GM13977 (cell line): ENCODE measurements at regions not wholly inside any gene's neighbourhood (a gene's known extent, or its start where the extent isn't known, plus 50 kb on each side); places are given as distances from the start of the nearest gene placed in this dataset.

Experiments used
- DNase-seq: peaks from one replicate; pipeline ENCODE4 v3.0.0; 2012; ENCODE audit warnings: low spot score
- in situ Hi-C: fragments of 300-500 bp; cut with MboI; formaldehyde crosslinking; loops from one replicate; pipeline ENCODE4 v1.12.0; 2022; ENCODE audit warnings: low sequenced_read_pairs, low pct_unique_long_range_greater_than_20kb, mixed read lengths, inconsistent platforms; ENCODE audit not compliant: unreplicated experiment
- TF ChIP-seq, protein P1 (sequence below): IDR thresholded peaks from 2 replicates; pipeline ENCODE4 v1.5.1; 2012; ENCODE audit warnings: mild to moderate bottlenecking, control low read depth; ENCODE audit not compliant: insufficient read depth; ENCODE audit errors: extremely low read depth, missing control alignments

DNA sequence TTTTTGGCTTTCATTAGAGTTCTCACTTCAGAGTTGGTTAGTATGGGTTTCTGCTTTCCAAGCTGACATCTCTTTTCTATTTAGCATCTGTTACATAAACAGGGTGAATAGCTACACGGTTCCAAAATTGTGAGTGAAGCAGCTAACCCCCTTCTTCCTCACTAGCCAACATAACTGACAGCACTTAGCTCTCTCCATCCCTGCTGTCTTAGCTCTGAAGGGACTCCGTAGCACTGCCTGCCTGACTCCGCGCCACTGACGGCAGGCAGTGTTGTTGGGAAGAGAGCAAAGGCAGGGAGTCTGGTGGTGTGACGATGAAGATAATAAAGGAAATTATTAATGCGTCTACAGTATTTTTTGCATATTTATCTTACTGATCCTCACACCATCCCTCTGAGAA lies 247.0 kb downstream of the PTBP2 start:
- in situ Hi-C loops, result loop anchor here (25.0 kb wide), 2 partner anchors 1094 to 1494 kb away; no protein-coding TSS in a partner anchor
- DNase-seq, result no peak

DNA sequence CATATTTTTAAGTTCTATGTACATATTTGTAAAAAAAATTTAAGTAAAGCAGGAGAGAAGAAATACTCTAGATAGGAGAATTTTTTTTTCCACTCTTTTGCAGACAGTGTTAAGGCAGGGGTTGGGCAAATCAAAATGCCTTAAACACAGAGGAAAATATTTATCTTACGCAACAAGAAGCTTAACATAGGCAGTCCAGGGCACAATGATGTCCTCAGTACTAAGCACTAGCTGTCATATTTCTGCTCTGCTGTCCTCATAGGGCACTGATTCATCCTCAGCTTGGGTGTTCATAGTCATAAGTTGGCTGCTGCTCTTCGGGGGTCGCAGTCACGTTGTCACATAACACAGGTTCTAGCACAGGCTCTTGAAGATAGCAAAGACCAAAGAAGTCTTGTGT lies 247.4 kb downstream of the PTBP2 start:
- in situ Hi-C loops, result loop anchor here (25.0 kb wide), 2 partner anchors 1093 to 1493 kb away; no protein-coding TSS in a partner anchor
- DNase-seq, result no peak
- TF ChIP-seq, protein P1, sequence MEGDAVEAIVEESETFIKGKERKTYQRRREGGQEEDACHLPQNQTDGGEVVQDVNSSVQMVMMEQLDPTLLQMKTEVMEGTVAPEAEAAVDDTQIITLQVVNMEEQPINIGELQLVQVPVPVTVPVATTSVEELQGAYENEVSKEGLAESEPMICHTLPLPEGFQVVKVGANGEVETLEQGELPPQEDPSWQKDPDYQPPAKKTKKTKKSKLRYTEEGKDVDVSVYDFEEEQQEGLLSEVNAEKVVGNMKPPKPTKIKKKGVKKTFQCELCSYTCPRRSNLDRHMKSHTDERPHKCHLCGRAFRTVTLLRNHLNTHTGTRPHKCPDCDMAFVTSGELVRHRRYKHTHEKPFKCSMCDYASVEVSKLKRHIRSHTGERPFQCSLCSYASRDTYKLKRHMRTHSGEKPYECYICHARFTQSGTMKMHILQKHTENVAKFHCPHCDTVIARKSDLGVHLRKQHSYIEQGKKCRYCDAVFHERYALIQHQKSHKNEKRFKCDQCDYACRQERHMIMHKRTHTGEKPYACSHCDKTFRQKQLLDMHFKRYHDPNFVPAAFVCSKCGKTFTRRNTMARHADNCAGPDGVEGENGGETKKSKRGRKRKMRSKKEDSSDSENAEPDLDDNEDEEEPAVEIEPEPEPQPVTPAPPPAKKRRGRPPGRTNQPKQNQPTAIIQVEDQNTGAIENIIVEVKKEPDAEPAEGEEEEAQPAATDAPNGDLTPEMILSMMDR, result no peak

More for the DNA sequence above, 247.0 kb downstream of the PTBP2 start:
- TF ChIP-seq, protein P1, result no peak

DNA sequence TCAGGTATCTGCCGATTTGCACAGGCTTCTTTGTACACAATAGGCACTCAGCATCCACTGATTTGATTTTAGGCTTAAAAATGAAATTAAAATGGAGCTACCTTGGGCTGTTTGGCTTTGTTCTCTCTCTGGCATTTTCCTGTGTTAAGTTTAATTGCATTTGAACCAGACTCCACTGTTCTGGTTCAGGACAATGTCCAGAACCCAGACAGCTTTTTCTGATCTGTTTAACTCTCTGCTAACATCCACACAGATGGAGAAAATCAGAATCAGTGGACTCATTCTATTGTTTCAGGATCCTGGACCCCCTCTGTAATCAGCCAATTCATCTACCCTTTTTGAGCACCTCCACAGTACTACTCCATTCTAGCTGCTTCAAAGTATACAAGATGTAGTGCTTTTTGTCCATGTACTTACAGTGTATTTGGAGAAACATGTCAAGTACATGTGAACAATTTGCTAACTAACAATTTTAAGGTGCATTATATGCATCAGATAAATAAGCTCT lies 248.1 kb downstream of the PTBP2 start:
- in situ Hi-C loops, result loop anchor here (25.0 kb wide), 2 partner anchors 1093 to 1493 kb away; no protein-coding TSS in a partner anchor
- TF ChIP-seq, protein P1, result no peak
- no peak for DNase-seq

DNA sequence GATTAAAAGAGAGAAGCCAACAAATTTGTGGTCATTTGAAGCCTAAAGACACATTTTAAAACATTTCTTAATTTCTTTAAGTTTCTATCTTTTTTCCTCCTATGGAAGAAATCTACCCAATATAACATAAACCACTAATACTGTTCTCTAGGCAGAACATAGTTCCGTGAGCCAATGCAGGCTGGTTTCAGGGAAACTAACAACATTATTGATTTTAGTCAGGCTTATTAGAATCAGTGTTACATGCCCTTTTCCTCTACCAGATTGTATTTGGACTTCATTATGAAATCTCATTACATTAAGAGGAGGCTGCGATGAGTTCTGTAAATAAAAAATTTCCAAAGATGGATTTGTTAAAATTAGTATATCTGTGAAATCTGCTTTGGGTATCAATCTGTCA lies 249.9 kb downstream of the PTBP2 start:
- DNase-seq, result no peak
- in situ Hi-C loops, result loop anchor here (25.0 kb wide), 2 partner anchors 1091 to 1491 kb away; no protein-coding TSS in a partner anchor
- TF ChIP-seq, protein P1, result no peak

DNA sequence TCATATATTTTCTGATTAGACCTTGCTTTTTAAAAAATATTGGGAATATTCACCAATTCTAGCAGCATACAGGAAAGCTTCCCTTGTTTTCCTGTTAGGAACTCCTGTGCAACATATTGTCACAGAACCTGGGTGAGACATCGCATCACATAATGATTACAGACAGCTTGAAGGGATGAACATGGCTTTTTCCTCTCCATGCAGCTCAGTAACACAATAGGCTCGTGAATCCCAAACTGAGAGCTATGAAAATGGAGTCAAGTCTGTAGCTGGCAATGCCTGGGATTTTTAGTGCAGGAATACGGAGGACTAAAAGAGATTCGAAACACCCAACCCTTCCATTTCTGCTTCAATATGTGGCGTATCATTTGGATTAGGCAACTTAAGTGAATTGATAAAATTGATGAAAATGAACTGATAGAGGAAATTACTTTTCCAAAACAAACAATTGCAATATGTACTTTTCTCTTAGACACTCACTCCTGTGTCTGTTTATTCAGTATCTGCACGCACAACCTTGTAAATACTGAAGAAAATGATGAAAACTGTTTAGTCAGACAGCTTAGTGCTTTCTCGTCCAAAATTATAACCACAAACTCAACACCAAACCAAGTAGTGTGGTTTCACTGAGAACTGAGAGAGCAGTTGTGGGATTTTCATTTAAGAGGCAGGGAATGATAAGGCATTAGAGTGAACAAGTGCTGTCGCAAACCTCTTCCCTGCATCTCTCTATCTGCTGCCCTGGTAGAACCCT lies 250.4 kb downstream of the PTBP2 start:
- in situ Hi-C loops, result loop anchor here (25.0 kb wide), 2 partner anchors 1090 to 1490 kb away; no protein-coding TSS in a partner anchor
- TF ChIP-seq, protein P1, result no peak
- no peak for DNase-seq

DNA sequence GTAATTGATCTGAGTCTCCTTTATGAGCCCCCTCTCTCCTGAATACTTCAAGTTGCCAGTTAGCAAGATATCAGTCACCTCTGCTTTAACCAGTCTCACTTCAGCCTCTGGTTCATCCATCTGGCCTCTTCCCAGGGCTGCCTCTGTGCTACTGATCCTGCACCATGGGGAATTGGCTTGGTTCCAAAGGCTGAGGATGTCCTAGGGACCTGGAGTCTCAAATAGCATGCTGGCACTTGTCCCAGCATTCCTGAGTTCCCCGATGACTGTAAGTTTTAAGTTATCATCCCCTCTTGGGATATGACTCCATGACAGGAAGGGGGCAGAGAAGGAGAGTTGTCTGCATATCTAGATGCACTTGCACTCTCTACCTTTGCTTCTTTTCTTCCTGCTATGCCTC lies 252.0 kb downstream of the PTBP2 start:
- in situ Hi-C loops, result loop anchor here (25.0 kb wide), 2 partner anchors 1089 to 1489 kb away; no protein-coding TSS in a partner anchor

More for the DNA sequence above, 252.0 kb downstream of the PTBP2 start:
- TF ChIP-seq, protein P1, result no peak
- DNase-seq, result no peak
